ENCODE measurements at regions not wholly inside any gene's neighbourhood (a gene's known extent, or its start where the extent isn't known, plus 50 kb on each side); places are given as distances from the start of the nearest gene placed in this dataset.

GRCh38 chr20:47887064-47887463 is 101.8 kb upstream of the SULF2 start:
- TF ChIP-seq CTCF (IDR thresholded peaks at IDR 0.05), result no peak
- TF ChIP-seq POLR2A (IDR thresholded peaks at IDR 0.05), result no peak

All from body of pancreas (tissue), 4 donors.